H9 (cell line): ENCODE measurements at regions not wholly inside any gene's neighbourhood (a gene's known extent, or its start where the extent isn't known, plus 50 kb on each side); places are given as distances from the start of the nearest gene placed in this dataset.

Experiments used
- DNase-seq: peaks from one replicate; pipeline ENCODE4 v3.0.0-alpha.2; 2017
- H2AFZ ChIP-seq: one replicate; pipeline ENCODE4 v1.6.1; 2013; ENCODE audit warnings: mild to moderate bottlenecking, low read length, control low read depth, moderate library complexity
- H2AK5ac ChIP-seq: 2 replicates; pipeline ENCODE4 v1.6.1; 2013; ENCODE audit warnings: low read length, control low read depth, mixed read lengths; ENCODE audit not compliant: insufficient read length
- H2BK120ac ChIP-seq: one replicate; pipeline ENCODE4 v1.6.1; 2013; ENCODE audit warnings: low read depth, mild to moderate bottlenecking, low read length, control low read depth, inconsistent platforms; ENCODE audit not compliant: poor library complexity, severe bottlenecking
- H2BK12ac ChIP-seq: 2 replicates; pipeline ENCODE4 v1.6.1; 2013; ENCODE audit warnings: low read length, control low read depth, mixed read lengths, low read depth; ENCODE audit not compliant: insufficient read length
- H2BK15ac ChIP-seq: 2 replicates; pipeline ENCODE4 v1.6.1; 2013; ENCODE audit warnings: low read depth, low read length, control low read depth
- H2BK20ac ChIP-seq: one replicate; pipeline ENCODE4 v1.6.1; 2013; ENCODE audit warnings: low read depth, mild to moderate bottlenecking, low read length, control low read depth, inconsistent platforms; ENCODE audit not compliant: poor library complexity, severe bottlenecking
- H2BK5ac ChIP-seq: 2 replicates; pipeline ENCODE4 v1.6.1; 2013; ENCODE audit warnings: low read length, control low read depth, mixed read lengths; ENCODE audit not compliant: insufficient read length
- H3K14ac ChIP-seq: 2 replicates; pipeline ENCODE4 v1.6.1; 2013; ENCODE audit warnings: low read length, control low read depth; ENCODE audit not compliant: insufficient read depth
- H3K18ac ChIP-seq: 2 replicates; pipeline ENCODE4 v1.6.1; 2013; ENCODE audit warnings: low read depth, mild to moderate bottlenecking, mixed read lengths, low read length, control low read depth; ENCODE audit not compliant: insufficient read length
- H3K23ac ChIP-seq: 2 replicates; pipeline ENCODE4 v1.6.1; 2013; ENCODE audit warnings: low read length, control low read depth, mixed read lengths, low read depth; ENCODE audit not compliant: insufficient read length
- H3K23me2 ChIP-seq: 2 replicates; pipeline ENCODE4 v1.6.1; 2013; ENCODE audit warnings: low read depth, mild to moderate bottlenecking, mixed read lengths, low read length, control low read depth; ENCODE audit not compliant: insufficient read length, poor library complexity, severe bottlenecking
- H3K27ac ChIP-seq: 2 replicates; pipeline ENCODE4 v1.5.1; 2013; ENCODE audit warnings: low read length, control low read depth, mixed read lengths, low read depth; ENCODE audit not compliant: insufficient read length
- H3K27me3 ChIP-seq: 2 replicates; pipeline ENCODE4 v1.6.1; 2013; ENCODE audit warnings: low read length, control low read depth, inconsistent platforms; ENCODE audit not compliant: insufficient read depth
- H3K4ac ChIP-seq: 2 replicates; pipeline ENCODE4 v1.6.1; 2013; ENCODE audit warnings: low read depth, mild to moderate bottlenecking, control low read depth, inconsistent platforms, low read length, moderate library complexity
- H3K4me1 ChIP-seq: 2 replicates; pipeline ENCODE4 v1.6.1; 2013; ENCODE audit warnings: low read length, control low read depth, inconsistent platforms; ENCODE audit not compliant: insufficient read depth
- H3K4me2 ChIP-seq: 2 replicates; pipeline ENCODE4 v1.6.1; 2013; ENCODE audit warnings: low read length, control low read depth, mixed read lengths; ENCODE audit not compliant: insufficient read length, insufficient read depth
- H3K56ac ChIP-seq: 2 replicates; pipeline ENCODE4 v1.6.1; 2013; ENCODE audit warnings: low read depth, mild to moderate bottlenecking, mixed read lengths, low read length, control low read depth; ENCODE audit not compliant: insufficient read length
- H3K79me1 ChIP-seq: 2 replicates; pipeline ENCODE4 v1.6.1; 2013; ENCODE audit warnings: low read depth, mild to moderate bottlenecking, moderate library complexity, low read length, control low read depth, inconsistent platforms; ENCODE audit not compliant: insufficient read depth, poor library complexity, severe bottlenecking
- H3K79me2 ChIP-seq: 2 replicates; pipeline ENCODE4 v1.6.1; 2013; ENCODE audit warnings: low read length, control low read depth, inconsistent platforms; ENCODE audit not compliant: insufficient read depth
- H3K9ac ChIP-seq: 2 replicates; pipeline ENCODE4 v1.6.1; 2013; ENCODE audit warnings: low read length, control low read depth, mixed read lengths; ENCODE audit not compliant: insufficient read length; ENCODE audit errors: extremely low read depth
- H3K9me3 ChIP-seq: one replicate; pipeline ENCODE4 v1.6.1; 2013; ENCODE audit warnings: low read depth, low read length, inconsistent platforms; ENCODE audit not compliant: control insufficient read depth
- H3T11ph ChIP-seq: one replicate; pipeline ENCODE4 v1.6.1; 2013; ENCODE audit warnings: mild to moderate bottlenecking, low read length, control low read depth, inconsistent platforms
- H4K20me1 ChIP-seq: one replicate; pipeline ENCODE4 v1.6.1; 2013; ENCODE audit not compliant: control insufficient read depth, insufficient read length, insufficient read depth
- H4K5ac ChIP-seq: 2 replicates; pipeline ENCODE4 v1.6.1; 2013; ENCODE audit warnings: low read depth, mild to moderate bottlenecking, mixed read lengths, low read length, control low read depth; ENCODE audit not compliant: insufficient read length
- H4K8ac ChIP-seq: replicated peaks from 2 replicates; pipeline ENCODE4 v1.6.1; 2013; ENCODE audit warnings: low read length, control low read depth, mixed read lengths, low read depth; ENCODE audit not compliant: insufficient read length
- H4K91ac ChIP-seq: 2 replicates; pipeline ENCODE4 v1.6.1; 2013; ENCODE audit warnings: low read depth, mild to moderate bottlenecking, moderate library complexity, mixed read lengths, low read length, control low read depth; ENCODE audit not compliant: insufficient read length
- H3K27ac Mint-ChIP-seq, 3 experiments: 2 replicates in 2 of 3; 3 replicates in 1 of 3; pipeline ENCODE4 v1.8.0; 2020 to 2021; ENCODE audit warnings: mixed read lengths in 3 of 3, mild to moderate bottlenecking in 1 of 3, moderate library complexity in 1 of 3
- H3K27me3 Mint-ChIP-seq: 2 replicates; pipeline ENCODE4 v1.8.0; 2021; ENCODE audit warnings: low read depth, mild to moderate bottlenecking, moderate library complexity, mixed read lengths
- H3K36me3 Mint-ChIP-seq, 3 experiments: 2 replicates in 2 of 3; 3 replicates in 1 of 3; pipeline ENCODE4 v1.8.0; 2020 to 2021; ENCODE audit warnings: low read depth in 3 of 3, mixed read lengths in 3 of 3; ENCODE audit not compliant: insufficient read depth in 1 of 3
- H3K4me1 Mint-ChIP-seq, 2 experiments: 2 replicates each; pipeline ENCODE4 v1.8.0; 2020; ENCODE audit warnings: mixed read lengths in 2 of 2
- H3K4me3 Mint-ChIP-seq, 2 experiments: 2 replicates in 1 of 2; 3 replicates in 1 of 2; pipeline ENCODE4 v1.8.0; 2020 to 2021; ENCODE audit warnings: mild to moderate bottlenecking in 2 of 2, mixed read lengths in 2 of 2, moderate library complexity in 1 of 2
- H3K9me3 Mint-ChIP-seq, 2 experiments: 2 replicates in 1 of 2; 3 replicates in 1 of 2; pipeline ENCODE4 v1.8.0; 2020; ENCODE audit warnings: mild to moderate bottlenecking in 2 of 2, mixed read lengths in 2 of 2, moderate library complexity in 1 of 2
- WGBS: extraction: QIAGEN DNeasy Blood & Tissue Kit; methylation state at CpG from one replicate; pipeline ENCODE4 v1.1.7; 2013; ENCODE audit warnings: missing lambda C conversion rate, low lambda C conversion rate, mixed read lengths; ENCODE audit not compliant: insufficient read length; ENCODE audit errors: extremely low coverage; 5-methylcytosine and 5-hydroxymethylcytosine counted together
- TF ChIP-seq, protein P1 (sequence below): fragments of 200-600 bp; sonication (generic); conservative IDR thresholded peaks from 3 replicates; pipeline ENCODE4 v1.8.0; 2021; ENCODE audit warnings: antibody characterized with exemption, mild to moderate bottlenecking

DNA sequence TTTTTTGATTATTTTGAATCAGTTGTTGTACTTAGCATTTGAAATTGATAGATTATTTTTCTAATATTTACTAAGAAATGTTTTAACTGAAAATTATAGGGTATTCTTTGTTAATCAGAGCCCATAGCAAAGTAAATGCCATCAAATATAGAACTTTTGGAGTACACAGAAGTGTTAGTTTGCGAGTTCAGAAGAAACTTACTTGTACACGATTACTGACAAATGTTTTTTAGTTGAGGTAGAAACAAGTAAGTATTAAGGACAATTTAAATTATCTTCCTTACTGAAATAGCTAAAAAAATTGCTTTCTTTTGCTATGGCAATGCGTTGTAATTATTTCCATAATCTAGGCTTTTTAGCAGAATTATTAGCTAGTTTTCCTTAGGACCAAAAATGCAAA lies 692.2 kb downstream of the USP25 start:
- no peak overlapping the region for H3K9ac ChIP-seq

More for the DNA sequence above, 692.2 kb downstream of the USP25 start:
- no peak overlapping the region for H3K56ac ChIP-seq
- no peaks in the 10 kb centered on the region; a peak in 1 of 5 replicates for H3K9me3 Mint-ChIP-seq
- H3K79me2 ChIP-seq: no peaks in the 10 kb centered on the region
- no peak overlapping the region for H4K5ac ChIP-seq
- H3K18ac ChIP-seq: no peak overlapping the region
- H2AK5ac ChIP-seq: no peak overlapping the region
- H3K14ac ChIP-seq: no peak overlapping the region
- no peak overlapping the region for H4K8ac ChIP-seq
- H2BK120ac ChIP-seq: no peak overlapping the region
- no peak overlapping the region for H2AFZ ChIP-seq
- no peaks in the 10 kb centered on the region for H3K27me3 Mint-ChIP-seq
- no peak overlapping the region for H3K23ac ChIP-seq
- H2BK15ac ChIP-seq: no peak overlapping the region
- no peak overlapping the region for H2BK20ac ChIP-seq
- no peak overlapping the region for H4K91ac ChIP-seq
- TF ChIP-seq, protein P1, sequence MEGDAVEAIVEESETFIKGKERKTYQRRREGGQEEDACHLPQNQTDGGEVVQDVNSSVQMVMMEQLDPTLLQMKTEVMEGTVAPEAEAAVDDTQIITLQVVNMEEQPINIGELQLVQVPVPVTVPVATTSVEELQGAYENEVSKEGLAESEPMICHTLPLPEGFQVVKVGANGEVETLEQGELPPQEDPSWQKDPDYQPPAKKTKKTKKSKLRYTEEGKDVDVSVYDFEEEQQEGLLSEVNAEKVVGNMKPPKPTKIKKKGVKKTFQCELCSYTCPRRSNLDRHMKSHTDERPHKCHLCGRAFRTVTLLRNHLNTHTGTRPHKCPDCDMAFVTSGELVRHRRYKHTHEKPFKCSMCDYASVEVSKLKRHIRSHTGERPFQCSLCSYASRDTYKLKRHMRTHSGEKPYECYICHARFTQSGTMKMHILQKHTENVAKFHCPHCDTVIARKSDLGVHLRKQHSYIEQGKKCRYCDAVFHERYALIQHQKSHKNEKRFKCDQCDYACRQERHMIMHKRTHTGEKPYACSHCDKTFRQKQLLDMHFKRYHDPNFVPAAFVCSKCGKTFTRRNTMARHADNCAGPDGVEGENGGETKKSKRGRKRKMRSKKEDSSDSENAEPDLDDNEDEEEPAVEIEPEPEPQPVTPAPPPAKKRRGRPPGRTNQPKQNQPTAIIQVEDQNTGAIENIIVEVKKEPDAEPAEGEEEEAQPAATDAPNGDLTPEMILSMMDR: no peak
- no peak overlapping the region for H2BK12ac ChIP-seq
- H3K23me2 ChIP-seq: no peaks in the 10 kb centered on the region
- no peak overlapping the region for H3K27ac Mint-ChIP-seq
- no peaks in the 10 kb centered on the region for H3K4me1 ChIP-seq
- no CpG with 5 or more reads among the region's 3 CpGs for WGBS
- no peaks in the 10 kb centered on the region for H3K27me3 ChIP-seq
- no peaks in the 10 kb centered on the region for H3K9me3 ChIP-seq
- H3K79me1 ChIP-seq: no peaks in the 10 kb centered on the region
- no peaks in the 10 kb centered on the region for H4K20me1 ChIP-seq
- no peak for DNase-seq
- no peak overlapping the region for H3K4me3 Mint-ChIP-seq
- no peak overlapping the region for H3K27ac ChIP-seq
- H3K36me3 Mint-ChIP-seq: no peaks in the 10 kb centered on the region
- H3T11ph ChIP-seq: no peak overlapping the region
- no peak overlapping the region for H2BK5ac ChIP-seq
- H3K4ac ChIP-seq: no peak overlapping the region
- H3K4me1 Mint-ChIP-seq: no peaks in the 10 kb centered on the region
- H3K4me2 ChIP-seq: no peak overlapping the region
